ENCODE measurements at regions not wholly inside any gene's neighbourhood (a gene's known extent, or its start where the extent isn't known, plus 50 kb on each side); places are given as distances from the start of the nearest gene placed in this dataset.

DNA sequence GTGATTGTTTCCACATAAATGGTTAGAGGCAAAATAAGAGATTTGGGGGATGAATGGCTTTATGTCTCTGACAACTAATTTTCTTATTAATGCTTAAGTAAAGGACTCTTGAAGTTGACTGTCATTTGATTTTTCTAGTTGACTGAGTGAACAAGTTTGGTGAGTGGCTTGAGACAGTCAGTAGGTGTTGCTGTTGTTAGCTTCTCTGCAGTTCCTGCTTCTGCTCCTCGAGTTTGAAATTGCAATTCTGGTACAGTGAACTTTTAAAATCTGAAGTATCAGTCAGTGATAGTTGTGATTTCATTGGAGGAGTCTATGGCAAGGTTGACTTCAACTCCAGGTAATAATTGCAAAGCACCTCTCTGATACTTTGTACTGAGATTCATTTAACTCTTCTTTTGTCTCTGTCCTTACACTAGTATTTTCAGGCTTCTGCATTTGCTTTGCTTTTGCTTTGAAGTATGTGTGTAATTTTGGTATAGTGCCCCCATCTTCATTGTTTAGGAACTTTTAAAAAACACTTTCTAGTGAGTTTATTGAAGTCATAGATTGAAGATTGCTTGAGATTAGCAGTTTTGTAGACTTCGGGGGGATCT, 415.5 kb downstream of the PCNX1 start:
- in situ Hi-C loops (cut with MboI) (no loop called here), intact Hi-C loops (cut with micrococcal nuclease) (loop anchor here (2.0 to 10.0 kb wide), 5 partner anchors 40 to 430 kb away; no protein-coding TSS in a partner anchor)
- no TSS peak for BruUV-seq (replicated peaks)
- H4K20me1 ChIP-seq (replicated peaks; ENCODE audit: control insufficient read depth, insufficient read depth, low read length): no peaks in the 10 kb centered on the region; the same call in 1 of the 2 replicates
- FAIRE-seq (peak; percentile 82), ATAC-seq (no peak), DNase-seq (ENCODE audit: extremely low read depth in 1 of 4, low spot score in 3 of 4) (peak in 1 of 4 experiments; percentile 30)
- 30% methylated on average over 2 of the region's 2 CpGs for WGBS (ENCODE audit: insufficient coverage, low coverage, missing lambda C conversion rate)
- no peak overlapping the region; a peak in 1 of 4 replicates for H3K9ac ChIP-seq (ENCODE audit: insufficient read depth in 1 of 2, low read depth in 2 of 2, low read length in 2 of 2)
- no peaks in the 10 kb centered on the region for H3K36me3 ChIP-seq (ENCODE audit: control insufficient read depth, insufficient read depth, low read length)
- H2AFZ ChIP-seq (ENCODE audit: low read depth, low read length): no peak overlapping the region
- peaks cover 6 to 13% of the 10 kb centered on the region in 2 experiments for H3K4me1 ChIP-seq (replicated peaks in 1 of 2; ENCODE audit: control insufficient read depth in 2 of 2, insufficient read depth in 2 of 2, low read length in 2 of 2)
- H3K4me3 ChIP-seq: no peak overlapping the region
- H3K4me2 ChIP-seq (ENCODE audit: insufficient read depth, low read length): no peak overlapping the region
- H3K9me3 ChIP-seq (replicated peaks; ENCODE audit: control insufficient read depth, insufficient read depth, low read depth, low read length): no peaks in the 10 kb centered on the region
- no peaks in the 10 kb centered on the region for H3K27me3 ChIP-seq (ENCODE audit: control insufficient read depth in 2 of 2, insufficient read depth in 2 of 2, low read length in 2 of 2)
- ChIA-PET CTCF (ENCODE audit: low intra/inter-chr PET ratio) (no interaction called here), POLR2A (interaction anchor here (1.0 kb wide), 1 partner anchor 17 kb away, joined by 3 read pairs; no protein-coding TSS in a partner anchor)
- peaks cover 18% of the 10 kb centered on the region; the same call in 2 of the 3 replicates for H3K79me2 ChIP-seq (ENCODE audit: control insufficient read depth, insufficient read depth, low read length)
- H3K9me1 ChIP-seq (ENCODE audit: control insufficient read depth, insufficient read depth, low read length): no peaks in the 10 kb centered on the region
- H3K27ac ChIP-seq (ENCODE audit: extremely low read depth, low read depth, low read length): no peak overlapping the region
- TF ChIP-seq, protein P1, sequence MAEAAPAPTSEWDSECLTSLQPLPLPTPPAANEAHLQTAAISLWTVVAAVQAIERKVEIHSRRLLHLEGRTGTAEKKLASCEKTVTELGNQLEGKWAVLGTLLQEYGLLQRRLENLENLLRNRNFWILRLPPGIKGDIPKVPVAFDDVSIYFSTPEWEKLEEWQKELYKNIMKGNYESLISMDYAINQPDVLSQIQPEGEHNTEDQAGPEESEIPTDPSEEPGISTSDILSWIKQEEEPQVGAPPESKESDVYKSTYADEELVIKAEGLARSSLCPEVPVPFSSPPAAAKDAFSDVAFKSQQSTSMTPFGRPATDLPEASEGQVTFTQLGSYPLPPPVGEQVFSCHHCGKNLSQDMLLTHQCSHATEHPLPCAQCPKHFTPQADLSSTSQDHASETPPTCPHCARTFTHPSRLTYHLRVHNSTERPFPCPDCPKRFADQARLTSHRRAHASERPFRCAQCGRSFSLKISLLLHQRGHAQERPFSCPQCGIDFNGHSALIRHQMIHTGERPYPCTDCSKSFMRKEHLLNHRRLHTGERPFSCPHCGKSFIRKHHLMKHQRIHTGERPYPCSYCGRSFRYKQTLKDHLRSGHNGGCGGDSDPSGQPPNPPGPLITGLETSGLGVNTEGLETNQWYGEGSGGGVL (CRISPR knock-in tag; IDR thresholded peaks at IDR 0.05): no peak
- TF ChIP-seq NBN (IDR thresholded peaks at IDR 0.05; ENCODE audit: low read depth): no peak
- peak in 1 of 2 experiments; percentile 49; a peak in 1 of 4 replicates for TF ChIP-seq KDM1A (IDR thresholded peaks at IDR 0.05)
- TF ChIP-seq, protein P2, sequence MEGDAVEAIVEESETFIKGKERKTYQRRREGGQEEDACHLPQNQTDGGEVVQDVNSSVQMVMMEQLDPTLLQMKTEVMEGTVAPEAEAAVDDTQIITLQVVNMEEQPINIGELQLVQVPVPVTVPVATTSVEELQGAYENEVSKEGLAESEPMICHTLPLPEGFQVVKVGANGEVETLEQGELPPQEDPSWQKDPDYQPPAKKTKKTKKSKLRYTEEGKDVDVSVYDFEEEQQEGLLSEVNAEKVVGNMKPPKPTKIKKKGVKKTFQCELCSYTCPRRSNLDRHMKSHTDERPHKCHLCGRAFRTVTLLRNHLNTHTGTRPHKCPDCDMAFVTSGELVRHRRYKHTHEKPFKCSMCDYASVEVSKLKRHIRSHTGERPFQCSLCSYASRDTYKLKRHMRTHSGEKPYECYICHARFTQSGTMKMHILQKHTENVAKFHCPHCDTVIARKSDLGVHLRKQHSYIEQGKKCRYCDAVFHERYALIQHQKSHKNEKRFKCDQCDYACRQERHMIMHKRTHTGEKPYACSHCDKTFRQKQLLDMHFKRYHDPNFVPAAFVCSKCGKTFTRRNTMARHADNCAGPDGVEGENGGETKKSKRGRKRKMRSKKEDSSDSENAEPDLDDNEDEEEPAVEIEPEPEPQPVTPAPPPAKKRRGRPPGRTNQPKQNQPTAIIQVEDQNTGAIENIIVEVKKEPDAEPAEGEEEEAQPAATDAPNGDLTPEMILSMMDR (IDR thresholded peaks at IDR 0.05 in 2 of 3, conservative IDR thresholded peaks at IDR 0.05 in 1 of 3; ENCODE audit: insufficient read depth in 2 of 3, low read depth in 1 of 3, low read length in 3 of 3): peak in 2 of 3 experiments; percentile 20 to 57; a peak in 2 of 6 replicates
- no peak for TF ChIP-seq ZKSCAN8 (CRISPR knock-in tag; IDR thresholded peaks at IDR 0.05)
- TF ChIP-seq, protein P3, sequence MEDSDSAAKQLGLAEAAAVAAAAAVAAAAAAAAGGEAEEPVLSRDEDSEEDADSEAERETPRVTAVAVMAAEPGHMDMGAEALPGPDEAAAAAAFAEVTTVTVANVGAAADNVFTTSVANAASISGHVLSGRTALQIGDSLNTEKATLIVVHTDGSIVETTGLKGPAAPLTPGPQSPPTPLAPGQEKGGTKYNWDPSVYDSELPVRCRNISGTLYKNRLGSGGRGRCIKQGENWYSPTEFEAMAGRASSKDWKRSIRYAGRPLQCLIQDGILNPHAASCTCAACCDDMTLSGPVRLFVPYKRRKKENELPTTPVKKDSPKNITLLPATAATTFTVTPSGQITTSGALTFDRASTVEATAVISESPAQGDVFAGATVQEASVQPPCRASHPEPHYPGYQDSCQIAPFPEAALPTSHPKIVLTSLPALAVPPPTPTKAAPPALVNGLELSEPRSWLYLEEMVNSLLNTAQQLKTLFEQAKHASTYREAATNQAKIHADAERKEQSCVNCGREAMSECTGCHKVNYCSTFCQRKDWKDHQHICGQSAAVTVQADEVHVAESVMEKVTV (CRISPR knock-in tag; IDR thresholded peaks at IDR 0.05): peak; percentile 66
- TF ChIP-seq ATF1 (CRISPR knock-in tag; IDR thresholded peaks at IDR 0.05): no peak
- TF ChIP-seq ATF1 (tag; IDR thresholded peaks at IDR 0.05): no peak
- no peak for TF ChIP-seq ETV5 (CRISPR knock-in tag; IDR thresholded peaks at IDR 0.05; ENCODE audit: low read depth)
- TF ChIP-seq HDAC8 (tag; IDR thresholded peaks at IDR 0.05): no peak
- TF ChIP-seq, protein P4, sequence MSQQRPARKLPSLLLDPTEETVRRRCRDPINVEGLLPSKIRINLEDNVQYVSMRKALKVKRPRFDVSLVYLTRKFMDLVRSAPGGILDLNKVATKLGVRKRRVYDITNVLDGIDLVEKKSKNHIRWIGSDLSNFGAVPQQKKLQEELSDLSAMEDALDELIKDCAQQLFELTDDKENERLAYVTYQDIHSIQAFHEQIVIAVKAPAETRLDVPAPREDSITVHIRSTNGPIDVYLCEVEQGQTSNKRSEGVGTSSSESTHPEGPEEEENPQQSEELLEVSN (IDR thresholded peaks at IDR 0.05; ENCODE audit: borderline replicate concordance in 1 of 2, extremely low read depth in 1 of 2, insufficient read depth in 1 of 2, insufficient read length in 1 of 2, low read depth in 1 of 2, low read length in 1 of 2, poor library complexity in 1 of 2, severe bottlenecking in 1 of 2): no peak
- peak; percentile 70 to 75 for TF ChIP-seq RAD21 (CRISPR knock-in tag; conservative IDR thresholded peaks at IDR 0.05 in 1 of 2, IDR thresholded peaks at IDR 0.05 in 1 of 2)
- no peak for TF ChIP-seq BCL6 (CRISPR knock-in tag; IDR thresholded peaks at IDR 0.05)

Measured in K562 (cell line).